ENCODE measurements at regions not wholly inside any gene's neighbourhood (a gene's known extent, or its start where the extent isn't known, plus 50 kb on each side); places are given as distances from the start of the nearest gene placed in this dataset.
"Not testable (repeated sequence)": the region's sequence is repeated elsewhere in the genome, so short reads cannot be mapped to it uniquely, and the experiment has no call there.

GRCh38 chr5:8839361-8840055, 706.4 kb downstream of the SEMA5A start:
- ATAC-seq, result no peak
- TF ChIP-seq ZC3H10 (CRISPR knock-in tag; IDR thresholded peaks at IDR 0.05) (no peak), PPARA (CRISPR knock-in tag; IDR thresholded peaks at IDR 0.05; ENCODE audit: borderline replicate concordance) (no peak), TOX (CRISPR knock-in tag; IDR thresholded peaks at IDR 0.05; ENCODE audit: borderline replicate concordance) (no peak), RARB (CRISPR knock-in tag; IDR thresholded peaks at IDR 0.05) (no peak), CSDC2 (CRISPR knock-in tag; IDR thresholded peaks at IDR 0.05) (no peak), ZNF70 (CRISPR knock-in tag; IDR thresholded peaks at IDR 0.05) (no peak), BACH2 (CRISPR knock-in tag; IDR thresholded peaks at IDR 0.05; ENCODE audit: borderline replicate concordance) (no peak), TCF4 (CRISPR knock-in tag; IDR thresholded peaks at IDR 0.05; ENCODE audit: borderline replicate concordance) (no peak), ZNF565 (CRISPR knock-in tag; conservative IDR thresholded peaks at IDR 0.05; ENCODE audit: low read depth) (no peak), OSR1 (CRISPR knock-in tag; IDR thresholded peaks at IDR 0.05) (no peak), ISL1 (CRISPR knock-in tag; IDR thresholded peaks at IDR 0.05) (no peak), ESRRG (CRISPR knock-in tag; IDR thresholded peaks at IDR 0.05) (no peak), GLIS3 (CRISPR knock-in tag; IDR thresholded peaks at IDR 0.05) (no peak), ZFP3 (CRISPR knock-in tag; IDR thresholded peaks at IDR 0.05) (no peak), CREB5 (CRISPR knock-in tag; IDR thresholded peaks at IDR 0.05; ENCODE audit: low read depth) (no peak)
- TF ChIP-seq, protein P1, sequence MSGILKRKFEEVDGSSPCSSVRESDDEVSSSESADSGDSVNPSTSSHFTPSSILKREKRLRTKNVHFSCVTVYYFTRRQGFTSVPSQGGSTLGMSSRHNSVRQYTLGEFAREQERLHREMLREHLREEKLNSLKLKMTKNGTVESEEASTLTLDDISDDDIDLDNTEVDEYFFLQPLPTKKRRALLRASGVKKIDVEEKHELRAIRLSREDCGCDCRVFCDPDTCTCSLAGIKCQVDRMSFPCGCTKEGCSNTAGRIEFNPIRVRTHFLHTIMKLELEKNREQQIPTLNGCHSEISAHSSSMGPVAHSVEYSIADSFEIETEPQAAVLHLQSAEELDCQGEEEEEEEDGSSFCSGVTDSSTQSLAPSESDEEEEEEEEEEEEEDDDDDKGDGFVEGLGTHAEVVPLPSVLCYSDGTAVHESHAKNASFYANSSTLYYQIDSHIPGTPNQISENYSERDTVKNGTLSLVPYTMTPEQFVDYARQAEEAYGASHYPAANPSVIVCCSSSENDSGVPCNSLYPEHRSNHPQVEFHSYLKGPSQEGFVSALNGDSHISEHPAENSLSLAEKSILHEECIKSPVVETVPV (CRISPR knock-in tag; IDR thresholded peaks at IDR 0.05), result no peak
- TF ChIP-seq, protein P2, sequence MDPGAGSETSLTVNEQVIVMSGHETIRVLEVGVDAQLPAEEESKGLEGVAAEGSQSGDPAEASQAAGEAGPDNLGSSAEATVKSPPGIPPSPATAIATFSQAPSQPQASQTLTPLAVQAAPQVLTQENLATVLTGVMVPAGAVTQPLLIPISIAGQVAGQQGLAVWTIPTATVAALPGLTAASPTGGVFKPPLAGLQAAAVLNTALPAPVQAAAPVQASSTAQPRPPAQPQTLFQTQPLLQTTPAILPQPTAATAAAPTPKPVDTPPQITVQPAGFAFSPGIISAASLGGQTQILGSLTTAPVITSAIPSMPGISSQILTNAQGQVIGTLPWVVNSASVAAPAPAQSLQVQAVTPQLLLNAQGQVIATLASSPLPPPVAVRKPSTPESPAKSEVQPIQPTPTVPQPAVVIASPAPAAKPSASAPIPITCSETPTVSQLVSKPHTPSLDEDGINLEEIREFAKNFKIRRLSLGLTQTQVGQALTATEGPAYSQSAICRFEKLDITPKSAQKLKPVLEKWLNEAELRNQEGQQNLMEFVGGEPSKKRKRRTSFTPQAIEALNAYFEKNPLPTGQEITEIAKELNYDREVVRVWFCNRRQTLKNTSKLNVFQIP (CRISPR knock-in tag; IDR thresholded peaks at IDR 0.05; ENCODE audit: borderline replicate concordance, low read depth), result no peak

- no peak for ATAC-seq
- TF ChIP-seq ZNF8 (CRISPR knock-in tag; IDR thresholded peaks at IDR 0.05), result no peak
- no peak for TF ChIP-seq ZC3H10 (CRISPR knock-in tag; IDR thresholded peaks at IDR 0.05)
- TF ChIP-seq CSDC2 (CRISPR knock-in tag; IDR thresholded peaks at IDR 0.05), result no peak
- TF ChIP-seq, protein P2 (CRISPR knock-in tag; IDR thresholded peaks at IDR 0.05; ENCODE audit: borderline replicate concordance, low read depth), result no peak
- TF ChIP-seq, protein P1 (CRISPR knock-in tag; IDR thresholded peaks at IDR 0.05), result no peak
- no peak for TF ChIP-seq ZNF70 (CRISPR knock-in tag; IDR thresholded peaks at IDR 0.05)
- TF ChIP-seq ZNF565 (CRISPR knock-in tag; conservative IDR thresholded peaks at IDR 0.05; ENCODE audit: low read depth), result no peak
- TF ChIP-seq ISL1 (CRISPR knock-in tag; IDR thresholded peaks at IDR 0.05), result no peak
- TF ChIP-seq ARNTL (CRISPR knock-in tag; IDR thresholded peaks at IDR 0.05; ENCODE audit: borderline replicate concordance, low read depth), result no peak
- TF ChIP-seq ZFP30 (CRISPR knock-in tag; IDR thresholded peaks at IDR 0.05), result no peak
- TF ChIP-seq BACH2 (CRISPR knock-in tag; IDR thresholded peaks at IDR 0.05; ENCODE audit: borderline replicate concordance), result no peak
- TF ChIP-seq TOX (CRISPR knock-in tag; IDR thresholded peaks at IDR 0.05; ENCODE audit: borderline replicate concordance), result no peak
- no peak for TF ChIP-seq GLIS3 (CRISPR knock-in tag; IDR thresholded peaks at IDR 0.05)
- no peak for TF ChIP-seq TCF4 (CRISPR knock-in tag; IDR thresholded peaks at IDR 0.05; ENCODE audit: borderline replicate concordance)
- TF ChIP-seq ESRRG (CRISPR knock-in tag; IDR thresholded peaks at IDR 0.05), result no peak
- no peak for TF ChIP-seq TSHZ2 (CRISPR knock-in tag; IDR thresholded peaks at IDR 0.05)
- no peak for TF ChIP-seq CREB5 (CRISPR knock-in tag; IDR thresholded peaks at IDR 0.05; ENCODE audit: low read depth)
- no peak for TF ChIP-seq PPARA (CRISPR knock-in tag; IDR thresholded peaks at IDR 0.05; ENCODE audit: borderline replicate concordance)
- no peak for TF ChIP-seq SNAI2 (CRISPR knock-in tag; IDR thresholded peaks at IDR 0.05)
Measured at GRCh38 chr5:8840237-8840636, 705.6 kb downstream of the SEMA5A start.

DNA sequence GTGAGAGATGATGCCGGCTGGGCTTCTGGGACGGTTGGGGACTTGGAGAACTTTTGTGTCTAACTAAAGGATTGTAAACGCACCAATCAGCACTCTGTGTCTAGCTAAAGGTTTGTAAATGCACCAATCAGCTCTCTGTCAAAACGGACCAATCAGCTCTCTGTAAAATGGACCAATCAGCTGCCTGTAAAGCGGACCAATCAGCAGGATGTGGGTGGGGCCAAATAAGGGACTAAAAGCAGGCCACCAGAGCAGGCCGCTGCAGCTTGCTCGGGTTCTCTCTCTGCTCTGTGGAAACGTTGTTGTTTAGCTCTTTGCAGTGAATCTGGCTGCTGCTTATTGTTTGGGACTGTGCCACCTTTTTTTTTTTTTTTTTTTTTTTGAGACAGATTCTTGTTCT, 705.1 kb downstream of the SEMA5A start:
- not testable (repeated sequence) for ATAC-seq

Measured in SK-N-SH treated with all-trans-retinoic acid at 6 μM for 48 hours (cell line).